ENCODE measurements at regions not wholly inside any gene's neighbourhood (a gene's known extent, or its start where the extent isn't known, plus 50 kb on each side); places are given as distances from the start of the nearest gene placed in this dataset.

- Histone ChIP-seq H3K4me2 (ENCODE audit: insufficient read depth, insufficient read length, low read length) (no peak overlapping the region), H3K23ac (ENCODE audit: insufficient read length, low read depth, low read length) (no peak overlapping the region), H2BK15ac (ENCODE audit: low read depth, low read length) (no peak overlapping the region), H3K4ac (ENCODE audit: low read depth, low read length) (no peak overlapping the region), H2BK5ac (ENCODE audit: insufficient read length, low read length) (no peak overlapping the region), H3K56ac (ENCODE audit: insufficient read length, low read depth, low read length) (no peak overlapping the region), H2AK5ac (ENCODE audit: insufficient read length, low read length) (no peak overlapping the region), H3K9me3 (ENCODE audit: control insufficient read depth, low read depth, low read length) (no peaks in the 10 kb centered on the region), H3T11ph (ENCODE audit: low read length) (no peak overlapping the region), H3K27ac (ENCODE audit: insufficient read length, low read depth, low read length) (no peak overlapping the region), H4K8ac (replicated peaks; ENCODE audit: insufficient read length, low read depth, low read length) (no peak overlapping the region), H3K9ac (ENCODE audit: extremely low read depth, insufficient read length, low read length) (no peak overlapping the region), H3K14ac (ENCODE audit: insufficient read depth, low read length) (no peak overlapping the region), H3K27me3 (ENCODE audit: insufficient read depth, low read length) (no peaks in the 10 kb centered on the region), H2BK20ac (ENCODE audit: low read depth, low read length, poor library complexity, severe bottlenecking) (no peak overlapping the region), H3K79me1 (ENCODE audit: insufficient read depth, low read depth, low read length, poor library complexity, severe bottlenecking) (no peaks in the 10 kb centered on the region), H2AFZ (ENCODE audit: low read length) (no peak overlapping the region), H3K79me2 (ENCODE audit: insufficient read depth, low read length) (no peaks in the 10 kb centered on the region), H3K18ac (ENCODE audit: insufficient read length, low read depth, low read length) (no peak overlapping the region), H4K5ac (ENCODE audit: insufficient read length, low read depth, low read length) (no peak overlapping the region), H4K20me1 (ENCODE audit: control insufficient read depth, insufficient read depth, insufficient read length) (no peaks in the 10 kb centered on the region), H3K23me2 (ENCODE audit: insufficient read length, low read depth, low read length, poor library complexity, severe bottlenecking) (no peaks in the 10 kb centered on the region), H4K91ac (ENCODE audit: insufficient read length, low read depth, low read length) (no peak overlapping the region), H3K4me1 (ENCODE audit: insufficient read depth, low read length) (no peaks in the 10 kb centered on the region; the same call in 1 of the 2 replicates), H2BK120ac (ENCODE audit: low read depth, low read length, poor library complexity, severe bottlenecking) (no peak overlapping the region), H2BK12ac (ENCODE audit: insufficient read length, low read depth, low read length) (no peak overlapping the region)
- no peaks in the 10 kb centered on the region for H3K27me3 Mint-ChIP-seq (ENCODE audit: low read depth)
- peaks cover 0 to 8% of the 10 kb centered on the region in 2 experiments; a peak in 3 of 4 replicates for H3K4me1 Mint-ChIP-seq
- no peak overlapping the region for H3K4me3 Mint-ChIP-seq
- WGBS (ENCODE audit: extremely low coverage, insufficient read length, low lambda C conversion rate), result no CpG with 5 or more reads among the region's 3 CpGs
- TF ChIP-seq CTCF (conservative IDR thresholded peaks at IDR 0.05), result no peak
- DNase-seq, result no peak
- no peaks in the 10 kb centered on the region; a peak in 3 of 5 replicates for H3K9me3 Mint-ChIP-seq
- H3K36me3 Mint-ChIP-seq (ENCODE audit: insufficient read depth in 1 of 3, low read depth in 3 of 3), result no peaks in the 10 kb centered on the region
- H3K27ac Mint-ChIP-seq, result no peak overlapping the region
Measured at GRCh38 chr2:204346906-204347305, 198.4 kb upstream of the PARD3B start.

All from H9 (cell line).